Osteocyte (in vitro differentiated cells): ENCODE measurements at regions not wholly inside any gene's neighbourhood (a gene's known extent, or its start where the extent isn't known, plus 50 kb on each side); places are given as distances from the start of the nearest gene placed in this dataset.
A peak's percentile ranks its signal among the peaks of the same experiment; 100 is the strongest.

ENCODE experiments used
- DNase-seq: peaks from one replicate; pipeline ENCODE4 v3.0.0; 2021; ENCODE audit warnings: mixed read lengths; ENCODE audit not compliant: unreplicated experiment; ENCODE audit errors: extremely low spot score
- H3K27ac Mint-ChIP-seq: one replicate; pipeline ENCODE4 v1.8.0; 2021; ENCODE audit warnings: mild to moderate bottlenecking, mixed read lengths; ENCODE audit not compliant: unreplicated experiment
- H3K27me3 Mint-ChIP-seq: one replicate; pipeline ENCODE4 v1.8.0; 2021; ENCODE audit warnings: mixed read lengths; ENCODE audit not compliant: unreplicated experiment
- H3K36me3 Mint-ChIP-seq: one replicate; pipeline ENCODE4 v1.8.0; 2021; ENCODE audit warnings: mixed read lengths; ENCODE audit not compliant: unreplicated experiment
- H3K4me1 Mint-ChIP-seq: one replicate; pipeline ENCODE4 v1.8.0; 2021; ENCODE audit warnings: mixed read lengths; ENCODE audit not compliant: unreplicated experiment
- H3K4me3 Mint-ChIP-seq: one replicate; pipeline ENCODE4 v1.8.0; 2021; ENCODE audit warnings: mild to moderate bottlenecking, moderate library complexity, mixed read lengths; ENCODE audit not compliant: unreplicated experiment
- H3K9me3 Mint-ChIP-seq: one replicate; pipeline ENCODE4 v1.8.0; 2021; ENCODE audit warnings: mixed read lengths; ENCODE audit not compliant: unreplicated experiment
- CTCF ChIP-seq: fragments of 200-600 bp; sonication (generic); IDR thresholded peaks from 2 replicates; pipeline ENCODE4 v1.5.0; 2021; ENCODE audit warnings: antibody characterized with exemption, mild to moderate bottlenecking, moderate library complexity

- H3K4me3 Mint-ChIP-seq, result no peak overlapping the region
- H3K9me3 Mint-ChIP-seq, result peaks cover 7% of the 10 kb centered on the region
- H3K27me3 Mint-ChIP-seq, result no peaks in the 10 kb centered on the region
- no peaks in the 10 kb centered on the region for H3K36me3 Mint-ChIP-seq
- DNase-seq, result no peak
- TF ChIP-seq CTCF, result no peak
- peak overlapping the region; percentile 36 for H3K27ac Mint-ChIP-seq
- peaks cover 11% of the 10 kb centered on the region for H3K4me1 Mint-ChIP-seq
These were observed 450.1 kb downstream of the LPIN1 start for GRCh38 chr2:12196495-12196894.

GRCh38 chr2:12197133-12197532 is 450.7 kb downstream of the LPIN1 start:
- H3K4me1 Mint-ChIP-seq, result peaks cover 17% of the 10 kb centered on the region
- H3K36me3 Mint-ChIP-seq, result no peaks in the 10 kb centered on the region
- H3K9me3 Mint-ChIP-seq, result peaks cover 7% of the 10 kb centered on the region

DNA sequence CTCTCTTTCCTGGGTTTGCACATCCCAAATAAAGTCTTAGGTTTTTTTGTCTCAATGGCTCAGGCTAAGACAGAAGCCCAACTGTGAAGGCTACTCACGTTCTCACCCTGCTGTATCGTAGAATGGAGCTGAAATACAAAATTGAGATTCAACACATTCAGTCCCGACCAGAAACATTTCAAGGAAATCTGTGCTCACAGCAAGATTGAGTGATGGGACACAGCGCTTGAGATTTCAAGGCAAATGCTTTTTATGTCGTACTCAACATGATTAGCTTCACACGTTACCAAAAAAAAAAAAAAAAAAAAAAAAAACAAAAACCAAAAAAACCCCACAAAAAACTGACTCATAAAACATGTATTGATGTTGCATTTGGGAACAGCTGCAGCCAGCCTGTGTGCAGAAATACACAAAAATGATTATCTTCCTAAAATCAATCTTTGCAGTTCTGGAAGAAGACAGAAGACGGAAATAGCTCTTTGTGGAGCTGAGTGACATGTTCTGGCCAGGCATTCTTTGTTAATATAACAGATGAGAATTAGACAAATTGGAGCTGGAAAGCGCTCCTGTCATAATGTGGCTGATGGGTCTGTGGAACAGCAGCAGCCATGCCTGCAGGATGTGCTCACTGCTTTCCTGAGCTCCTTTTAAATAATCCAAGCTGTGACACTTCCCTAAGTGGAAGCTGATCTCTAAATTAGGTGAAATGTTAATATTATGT is 453.2 kb downstream of the LPIN1 start:
- no peaks in the 10 kb centered on the region for H3K27me3 Mint-ChIP-seq
- no peak overlapping the region for H3K27ac Mint-ChIP-seq
- H3K4me3 Mint-ChIP-seq, result no peak overlapping the region
- no peak for DNase-seq
- peaks cover 7% of the 10 kb centered on the region for H3K9me3 Mint-ChIP-seq
- no peak for TF ChIP-seq CTCF
- no peaks in the 10 kb centered on the region for H3K36me3 Mint-ChIP-seq
- peaks cover 25% of the 10 kb centered on the region for H3K4me1 Mint-ChIP-seq

More at GRCh38 chr2:12197133-12197532, 450.7 kb downstream of the LPIN1 start:
- Mint-ChIP-seq H3K27ac (no peak overlapping the region), H3K4me3 (no peak overlapping the region), H3K27me3 (no peaks in the 10 kb centered on the region)
- TF ChIP-seq CTCF, result no peak
- no peak for DNase-seq

DNA sequence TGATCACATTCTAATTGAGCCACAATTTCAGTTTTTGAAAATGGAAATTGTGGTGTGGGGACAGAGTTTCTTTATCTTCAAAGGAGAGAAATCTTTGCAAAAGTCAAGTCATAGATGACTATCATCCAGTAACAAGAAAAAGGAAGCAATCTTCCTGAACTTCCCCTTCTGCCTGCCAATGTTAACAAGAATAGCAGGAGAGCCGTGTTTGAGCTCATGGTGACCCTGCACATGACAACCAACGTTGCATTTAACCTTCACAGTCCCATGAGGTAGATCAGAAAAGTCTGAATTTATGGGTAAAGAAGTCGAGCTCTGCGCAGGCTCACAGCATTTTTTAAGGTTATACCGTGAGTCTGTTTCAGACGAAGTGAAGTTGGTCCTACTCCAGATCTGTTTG is 454.9 kb downstream of the LPIN1 start:
- Mint-ChIP-seq H3K36me3 (no peaks in the 10 kb centered on the region), H3K9me3 (peaks cover 7% of the 10 kb centered on the region), H3K27ac (no peak overlapping the region), H3K4me1 (peaks cover 20% of the 10 kb centered on the region), H3K4me3 (no peak overlapping the region), H3K27me3 (no peaks in the 10 kb centered on the region)
- TF ChIP-seq CTCF, result no peak
- no peak for DNase-seq

- no peak overlapping the region for H3K4me3 Mint-ChIP-seq
These were observed 456.1 kb downstream of the LPIN1 start for GRCh38 chr2:12202313-12203075.

More at GRCh38 chr2:12202313-12203075, 456.1 kb downstream of the LPIN1 start:
- no peaks in the 10 kb centered on the region for H3K27me3 Mint-ChIP-seq
- no peak for TF ChIP-seq CTCF
- H3K4me1 Mint-ChIP-seq, result peaks cover 14% of the 10 kb centered on the region
- H3K27ac Mint-ChIP-seq, result no peak overlapping the region
- no peaks in the 10 kb centered on the region for H3K9me3 Mint-ChIP-seq
- H3K36me3 Mint-ChIP-seq, result no peaks in the 10 kb centered on the region
- DNase-seq, result no peak
